Urothelium cell line (cell line): ENCODE measurements at regions not wholly inside any gene's neighbourhood (a gene's known extent, or its start where the extent isn't known, plus 50 kb on each side); places are given as distances from the start of the nearest gene placed in this dataset.

Experiments used
- DNase-seq: peaks from one replicate; pipeline ENCODE4 v3.0.0; 2011; ENCODE audit warnings: low spot score, mixed read lengths
- FAIRE-seq: peaks from 2 replicates; lab custom pipeline; 2011; peaks lifted over from hg19 to GRCh38; lab: Jason Lieb, UNC

GRCh38 chr21:39106881-39107462 lies 76.3 kb downstream of the PSMG1 start:
- FAIRE-seq (no peak), DNase-seq (no peak)

GRCh38 chr21:39105836-39106235 lies 77.4 kb downstream of the PSMG1 start:
- no peak for DNase-seq
- no peak for FAIRE-seq

GRCh38 chr21:39105341-39105765 lies 77.9 kb downstream of the PSMG1 start:
- DNase-seq, result no peak
- FAIRE-seq, result no peak

- DNase-seq, result no peak
- no peak for FAIRE-seq
Measured at GRCh38 chr21:39104911-39105310, 78.3 kb downstream of the PSMG1 start.

GRCh38 chr21:39103689-39104088 lies 79.6 kb downstream of the PSMG1 start:
- FAIRE-seq (no peak), DNase-seq (no peak)

- DNase-seq (no peak), FAIRE-seq (no peak)
Measured at GRCh38 chr21:39099859-39100258, 83.4 kb downstream of the PSMG1 start.

GRCh38 chr21:39098696-39099200 lies 84.5 kb downstream of the PSMG1 start:
- FAIRE-seq (no peak), DNase-seq (no peak)

- FAIRE-seq, result no peak
- DNase-seq, result no peak
Measured at GRCh38 chr21:39097981-39098380, 85.3 kb downstream of the PSMG1 start.

GRCh38 chr21:39097335-39097861 lies 85.9 kb downstream of the PSMG1 start:
- DNase-seq, result no peak
- FAIRE-seq, result no peak

- DNase-seq (no peak), FAIRE-seq (no peak)
Measured at GRCh38 chr21:39096754-39097153, 86.5 kb downstream of the PSMG1 start.

GRCh38 chr21:39095681-39096080 lies 87.6 kb downstream of the PSMG1 start:
- FAIRE-seq, result no peak
- no peak for DNase-seq

GRCh38 chr21:39094847-39095579 lies 88.2 kb downstream of the PSMG1 start:
- DNase-seq (no peak), FAIRE-seq (no peak)

GRCh38 chr21:39094087-39094780 lies 89.0 kb downstream of the PSMG1 start:
- DNase-seq (no peak), FAIRE-seq (no peak)

- FAIRE-seq (no peak), DNase-seq (no peak)
Measured at GRCh38 chr21:39093526-39093925, 89.7 kb downstream of the PSMG1 start.

GRCh38 chr21:39088831-39089380 lies 94.3 kb downstream of the PSMG1 start:
- FAIRE-seq, result no peak
- no peak for DNase-seq

GRCh38 chr21:39088031-39088370 lies 95.2 kb downstream of the PSMG1 start:
- DNase-seq (no peak), FAIRE-seq (no peak)

GRCh38 chr21:39087238-39088030 lies 95.8 kb downstream of the PSMG1 start:
- no peak for FAIRE-seq
- no peak for DNase-seq

- no peak for FAIRE-seq
Measured at GRCh38 chr21:39086547-39086946, 96.7 kb downstream of the PSMG1 start.

GRCh38 chr21:39085843-39086405 lies 97.3 kb downstream of the PSMG1 start:
- DNase-seq, result no peak
- no peak for FAIRE-seq

More at GRCh38 chr21:39086547-39086946, 96.7 kb downstream of the PSMG1 start:
- no peak for DNase-seq
